ENCODE measurements at regions not wholly inside any gene's neighbourhood (a gene's known extent, or its start where the extent isn't known, plus 50 kb on each side); places are given as distances from the start of the nearest gene placed in this dataset.
"Not testable (repeated sequence)": the region's sequence is repeated elsewhere in the genome, so short reads cannot be mapped to it uniquely, and the experiment has no call there.

- no peak for DNase-seq
Observed at GRCh38 chr6:78243519-78243918, 590.7 kb downstream of the MEI4 start.

- DNase-seq: no peak
Observed at GRCh38 chr6:78251931-78252330, 599.1 kb downstream of the MEI4 start.

- DNase-seq: no peak
Observed at GRCh38 chr6:78253618-78254017, 600.8 kb downstream of the MEI4 start.

- DNase-seq: no peak
Observed at GRCh38 chr6:78259935-78260334, 607.1 kb downstream of the MEI4 start.

GRCh38 chr6:78260427-78260826, 606.9 kb upstream of the IRAK1BP1 start:
- DNase-seq: not testable (repeated sequence)

GRCh38 chr6:78268591-78269452, 598.5 kb upstream of the IRAK1BP1 start:
- DNase-seq: no peak

- DNase-seq: no peak
Observed at GRCh38 chr6:78300885-78301284, 566.5 kb upstream of the IRAK1BP1 start.

GRCh38 chr6:78302411-78302810, 564.9 kb upstream of the IRAK1BP1 start:
- no peak for DNase-seq

GRCh38 chr6:78308025-78308424, 559.3 kb upstream of the IRAK1BP1 start:
- DNase-seq: no peak

GRCh38 chr6:78322068-78322845, 545.1 kb upstream of the IRAK1BP1 start:
- no peak for DNase-seq

- no peak for DNase-seq
Observed at GRCh38 chr6:78324213-78324612, 543.1 kb upstream of the IRAK1BP1 start.

- no peak for DNase-seq
Observed at GRCh38 chr6:78340755-78341154, 526.6 kb upstream of the IRAK1BP1 start.

GRCh38 chr6:78345882-78346281, 521.5 kb upstream of the IRAK1BP1 start:
- DNase-seq: no peak

GRCh38 chr6:78347191-78347916, 520.0 kb upstream of the IRAK1BP1 start:
- no peak for DNase-seq

- DNase-seq: no peak
Observed at GRCh38 chr6:78353040-78353439, 514.3 kb upstream of the IRAK1BP1 start.

GRCh38 chr6:78363688-78364087, 503.7 kb upstream of the IRAK1BP1 start:
- no peak for DNase-seq

- no peak for DNase-seq
Observed at GRCh38 chr6:78365473-78365872, 501.9 kb upstream of the IRAK1BP1 start.

GRCh38 chr6:78377056-78377455, 490.3 kb upstream of the IRAK1BP1 start:
- DNase-seq: no peak

- DNase-seq: no peak
Observed at GRCh38 chr6:78379982-78380381, 487.4 kb upstream of the IRAK1BP1 start.

GRCh38 chr6:78380541-78380940, 486.8 kb upstream of the IRAK1BP1 start:
- DNase-seq: no peak

GRCh38 chr6:78383968-78384367, 483.4 kb upstream of the IRAK1BP1 start:
- DNase-seq: no peak

GRCh38 chr6:78386854-78387253, 480.5 kb upstream of the IRAK1BP1 start:
- not testable (repeated sequence) for DNase-seq

- DNase-seq: no peak
Observed at GRCh38 chr6:78390066-78390465, 477.3 kb upstream of the IRAK1BP1 start.

All from NCI-H748 treated with DMSO at 0.1 percent for 48 hours (cell line).